OCI-LY7 (cell line): ENCODE measurements at regions not wholly inside any gene's neighbourhood (a gene's known extent, or its start where the extent isn't known, plus 50 kb on each side); places are given as distances from the start of the nearest gene placed in this dataset.
A peak's percentile ranks its signal among the peaks of the same experiment; 100 is the strongest.

ENCODE experiments used
- BruUV-seq: library from RNA; stranded (reverse); fragments of 400-500 nt; replicated peaks from 2 replicates; lab custom pipeline; 2021; lab: Mats Ljungman, UMichigan
- CTCF ChIA-PET: fragments of 300-600 bp; sonication (Branson Sonifier 250); formaldehyde crosslinking; loops from one replicate; lab custom pipeline; 2022; ENCODE audit warnings: antibody characterized with exemption; ENCODE audit not compliant: unreplicated experiment; lab: Charles Lee
- POLR2A ChIA-PET: fragments of 300-600 bp; sonication (Branson Sonifier 250); formaldehyde crosslinking; loops from one replicate; lab custom pipeline; 2022; ENCODE audit warnings: antibody characterized with exemption; lab: Charles Lee
- DNase-seq: peaks from one replicate; pipeline ENCODE4 v3.0.0-alpha.2; 2015; ENCODE audit warnings: low spot score
- H2AFZ ChIP-seq: fragments of 200-600 bp; sonication (generic), shearing (Covaris generic); 2 replicates; pipeline ENCODE4 v1.6.1; 2014; ENCODE audit warnings: mild to moderate bottlenecking, antibody characterized with exemption, low read length, moderate library complexity
- H3K27ac ChIP-seq: fragments of 200-600 bp; sonication (generic); 2 replicates; pipeline ENCODE4 v1.5.1; 2014; ENCODE audit warnings: mixed run types, low read depth, mild to moderate bottlenecking, moderate library complexity, low read length, inconsistent platforms; ENCODE audit not compliant: poor library complexity, severe bottlenecking
- H3K36me3 ChIP-seq: fragments of 200-600 bp; sonication (generic); 2 replicates; pipeline ENCODE4 v1.6.1; 2014; ENCODE audit warnings: mild to moderate bottlenecking, antibody characterized with exemption, low read length, moderate library complexity, mixed read lengths; ENCODE audit not compliant: insufficient read depth
- H3K4me1 ChIP-seq: fragments of 200-600 bp; sonication (generic); 2 replicates; pipeline ENCODE4 v1.5.1; 2014; ENCODE audit warnings: mild to moderate bottlenecking, low read length; ENCODE audit not compliant: insufficient read depth, poor library complexity, severe bottlenecking
- H3K4me2 ChIP-seq: fragments of 200-600 bp; sonication (generic); 2 replicates; pipeline ENCODE4 v1.6.1; 2014; ENCODE audit warnings: mild to moderate bottlenecking, low read length
- H3K4me3 ChIP-seq: fragments of 200-600 bp; sonication (generic); 2 replicates; pipeline ENCODE4 v1.5.1; 2014; ENCODE audit warnings: mild to moderate bottlenecking, low read depth, low read length; ENCODE audit not compliant: poor library complexity, severe bottlenecking
- H3K79me2 ChIP-seq: fragments of 200-600 bp; sonication (generic); 2 replicates; pipeline ENCODE4 v1.6.1; 2016; ENCODE audit warnings: low read depth, mild to moderate bottlenecking, low read length, moderate library complexity, mixed read lengths; ENCODE audit not compliant: insufficient read depth
- H3K9me2 ChIP-seq: fragments of 200-600 bp; sonication (generic); 2 replicates; pipeline ENCODE4 v1.6.1; 2016; ENCODE audit warnings: mild to moderate bottlenecking, low read length, mixed read lengths; ENCODE audit not compliant: insufficient read depth
- H3K9me3 ChIP-seq: fragments of 200-600 bp; sonication (generic); 2 replicates; pipeline ENCODE4 v1.6.1; 2014; ENCODE audit warnings: mild to moderate bottlenecking, mixed run types, low read length, mixed read lengths
- H4K20me1 ChIP-seq: fragments of 200-600 bp; sonication (generic); 2 replicates; pipeline ENCODE4 v1.6.1; 2014; ENCODE audit warnings: mild to moderate bottlenecking, antibody characterized with exemption, low read length, moderate library complexity, mixed read lengths; ENCODE audit not compliant: insufficient read depth
- CTCF ChIP-seq: fragments of 200-600 bp; sonication (generic); conservative IDR thresholded peaks from 2 replicates; pipeline ENCODE4 v1.5.1; 2014; ENCODE audit warnings: mild to moderate bottlenecking, antibody characterized with exemption, low read length, moderate library complexity, mixed read lengths
- EZH2phosphoT487 ChIP-seq: fragments of 200-600 bp; sonication (generic); IDR thresholded peaks from 2 replicates; pipeline ENCODE4 v1.6.1; 2018; ENCODE audit warnings: low read depth, borderline replicate concordance, mild to moderate bottlenecking, mixed run types, antibody characterized with exemption, low read length, moderate library complexity, mixed read lengths
- intact Hi-C: fragments of 100-400 bp; cut with micrococcal nuclease; formaldehyde crosslinking; loops from one replicate; pipeline ENCODE4 v1.10.0; 2022; ENCODE audit not compliant: unreplicated experiment

GRCh38 chr13:33745370-33746324, 72.3 kb upstream of the RFC3 start:
- Histone ChIP-seq H3K27ac (peak overlapping the region; percentile 99), H3K4me2 (peak overlapping the region; percentile 58)
- intact Hi-C loops = loop anchor here (1.0 to 2.0 kb wide), 5 partner anchors 17 to 203 kb away; partner anchors contain the start of gene RFC3

GRCh38 chr13:33746867-33747266, 71.1 kb upstream of the RFC3 start:
- H3K4me3 ChIP-seq = peak overlapping the region; percentile 1
- CTCF ChIA-PET = no interaction called here
- no peaks in the 10 kb centered on the region for H3K9me2 ChIP-seq
- TF ChIP-seq EZH2phosphoT487 (no peak), CTCF (no peak)
- peaks cover 58% of the 10 kb centered on the region for H3K4me1 ChIP-seq
- peaks cover 40% of the 10 kb centered on the region for H3K9me3 ChIP-seq
- H4K20me1 ChIP-seq = no peaks in the 10 kb centered on the region
- intact Hi-C loops = loop anchor here (1.0 kb wide), 2 partner anchors 60 to 205 kb away; no protein-coding TSS in a partner anchor
- H3K79me2 ChIP-seq = no peaks in the 10 kb centered on the region
- peak overlapping the region; percentile 99 for H3K27ac ChIP-seq
- POLR2A ChIA-PET = interaction anchor here (0.7 to 8.1 kb wide), 11 partner anchors 11 to 1193 kb away, joined by 3 to 78 read pairs (median 5); partner anchors contain the start of gene RFC3
- no peak overlapping the region for H3K4me2 ChIP-seq
- peaks cover 38% of the 10 kb centered on the region for H3K36me3 ChIP-seq
- H2AFZ ChIP-seq = no peak overlapping the region
- no TSS peak for BruUV-seq
- DNase-seq = no peak

More at GRCh38 chr13:33745370-33746324, 72.3 kb upstream of the RFC3 start:
- ChIA-PET CTCF (no interaction called here), POLR2A (interaction anchor here (0.6 to 8.1 kb wide), 13 partner anchors 7 to 202 kb away, joined by 3 to 78 read pairs (median 5); partner anchors contain the start of gene RFC3)
- Histone ChIP-seq H3K9me3 (peaks cover 43% of the 10 kb centered on the region), H4K20me1 (no peaks in the 10 kb centered on the region), H3K79me2 (no peaks in the 10 kb centered on the region), H3K36me3 (peaks cover 46% of the 10 kb centered on the region), H3K4me1 (peaks cover 71% of the 10 kb centered on the region), H3K4me3 (peak overlapping the region; percentile 31), H2AFZ (peak overlapping the region; percentile 87; the same call in 1 of the 2 replicates), H3K9me2 (no peaks in the 10 kb centered on the region)
- BruUV-seq = TSS peak; percentile 96
- TF ChIP-seq EZH2phosphoT487 (no peak), CTCF (peak; percentile 53)
- DNase-seq = peak; percentile 94
